ENCODE measurements at regions not wholly inside any gene's neighbourhood (a gene's known extent, or its start where the extent isn't known, plus 50 kb on each side); places are given as distances from the start of the nearest gene placed in this dataset.
A peak's percentile ranks its signal among the peaks of the same experiment; 100 is the strongest.

- no peak for TF ChIP-seq CTCF (conservative IDR thresholded peaks at IDR 0.05; ENCODE audit: low read depth)
These were observed 109.1 kb upstream of the GLI2 start for GRCh38 chr2:120626566-120626965.

GRCh38 chr2:120628248-120628647 is 107.4 kb upstream of the GLI2 start:
- ChIA-PET CTCF (no interaction called here), POLR2A (ENCODE audit: low non-redundant PET) (no interaction called here)
- no peak overlapping the region for H3K27ac ChIP-seq
- no peak for TF ChIP-seq CTCF (conservative IDR thresholded peaks at IDR 0.05; ENCODE audit: low read depth)
- DNase-seq (ENCODE audit: low spot score), result no peak

More at GRCh38 chr2:120626566-120626965, 109.1 kb upstream of the GLI2 start:
- DNase-seq (ENCODE audit: low spot score), result no peak
- ChIA-PET POLR2A (ENCODE audit: low non-redundant PET) (no interaction called here), CTCF (no interaction called here)
- H3K27ac ChIP-seq, result no peak overlapping the region

- POLR2A ChIA-PET (ENCODE audit: low non-redundant PET), result no interaction called here
- H3K27ac ChIP-seq, result no peak overlapping the region
- DNase-seq (ENCODE audit: low spot score), result no peak
- no peak for TF ChIP-seq CTCF (conservative IDR thresholded peaks at IDR 0.05; ENCODE audit: low read depth)
- CTCF ChIA-PET, result interaction anchor here (0.6 to 1.1 kb wide), 2 partner anchors 11 kb away, joined by 3 to 5 read pairs; no protein-coding TSS in a partner anchor
These were observed 106.3 kb upstream of the GLI2 start for GRCh38 chr2:120629241-120629895.

- ChIA-PET POLR2A (ENCODE audit: low non-redundant PET) (no interaction called here), CTCF (interaction anchor here (0.6 to 1.1 kb wide), 3 partner anchors 11 to 541 kb away, joined by 3 to 5 read pairs (median 3); no protein-coding TSS in a partner anchor)
- no peak for TF ChIP-seq CTCF (conservative IDR thresholded peaks at IDR 0.05; ENCODE audit: low read depth)
- no peak for DNase-seq (ENCODE audit: low spot score)
- H3K27ac ChIP-seq, result 0 out of 2 replicates have a peak overlapping the region, but pooled peaks have one; percentile 20
These were observed 105.5 kb upstream of the GLI2 start for GRCh38 chr2:120630031-120630701.

GRCh38 chr2:120631236-120631635 is 104.4 kb upstream of the GLI2 start:
- DNase-seq (ENCODE audit: low spot score), result no peak

GRCh38 chr2:120631724-120632123 is 103.9 kb upstream of the GLI2 start:
- no peak for DNase-seq (ENCODE audit: low spot score)
- TF ChIP-seq CTCF (conservative IDR thresholded peaks at IDR 0.05; ENCODE audit: low read depth), result no peak
- no peak overlapping the region for H3K27ac ChIP-seq
- ChIA-PET POLR2A (ENCODE audit: low non-redundant PET) (no interaction called here), CTCF (no interaction called here)

More at GRCh38 chr2:120631236-120631635, 104.4 kb upstream of the GLI2 start:
- 0 out of 2 replicates have a peak overlapping the region, but pooled peaks have one; percentile 20 for H3K27ac ChIP-seq
- no peak for TF ChIP-seq CTCF (conservative IDR thresholded peaks at IDR 0.05; ENCODE audit: low read depth)
- CTCF ChIA-PET, result no interaction called here
- POLR2A ChIA-PET (ENCODE audit: low non-redundant PET), result no interaction called here
